Choroid plexus epithelial cell (primary cell): ENCODE measurements at regions not wholly inside any gene's neighbourhood (a gene's known extent, or its start where the extent isn't known, plus 50 kb on each side); places are given as distances from the start of the nearest gene placed in this dataset.
"Not testable (repeated sequence)": the region's sequence is repeated elsewhere in the genome, so short reads cannot be mapped to it uniquely, and the experiment has no call there.

Experiments used
- DNase-seq: peaks from one replicate; pipeline ENCODE4 v3.0.0-alpha.2; 2010; ENCODE audit warnings: low read depth
- H3K4me3 ChIP-seq: 2 replicates; pipeline ENCODE4 v1.5.1; 2011; ENCODE audit warnings: low read depth, mild to moderate bottlenecking, control low read depth, low read length, moderate library complexity
- TF ChIP-seq, protein P1 (sequence below): conservative IDR thresholded peaks from 2 replicates; pipeline ENCODE4 v1.5.1; 2011; ENCODE audit warnings: low read depth, mild to moderate bottlenecking, control low read depth, inconsistent platforms, low read length, moderate library complexity

DNA sequence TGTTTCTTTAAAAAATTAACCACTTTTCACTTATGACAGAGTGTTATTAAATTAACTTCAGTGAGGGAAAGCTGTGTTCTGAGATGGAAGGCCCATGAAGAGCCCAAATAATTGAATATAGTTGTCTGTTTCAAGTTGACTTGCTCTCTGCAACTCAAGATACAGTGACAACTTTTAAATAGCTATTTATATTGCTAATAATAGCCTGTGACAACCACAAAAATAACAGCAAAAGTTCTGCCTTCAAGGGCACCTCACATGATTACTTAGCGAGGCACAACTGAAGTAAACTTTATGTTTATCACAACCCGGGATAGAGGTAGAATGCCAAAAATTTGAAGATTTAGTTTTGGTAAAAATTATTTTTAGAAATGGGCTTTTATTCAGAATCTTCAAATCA lies 167.3 kb upstream of the SCN7A start:
- TF ChIP-seq, protein P1, sequence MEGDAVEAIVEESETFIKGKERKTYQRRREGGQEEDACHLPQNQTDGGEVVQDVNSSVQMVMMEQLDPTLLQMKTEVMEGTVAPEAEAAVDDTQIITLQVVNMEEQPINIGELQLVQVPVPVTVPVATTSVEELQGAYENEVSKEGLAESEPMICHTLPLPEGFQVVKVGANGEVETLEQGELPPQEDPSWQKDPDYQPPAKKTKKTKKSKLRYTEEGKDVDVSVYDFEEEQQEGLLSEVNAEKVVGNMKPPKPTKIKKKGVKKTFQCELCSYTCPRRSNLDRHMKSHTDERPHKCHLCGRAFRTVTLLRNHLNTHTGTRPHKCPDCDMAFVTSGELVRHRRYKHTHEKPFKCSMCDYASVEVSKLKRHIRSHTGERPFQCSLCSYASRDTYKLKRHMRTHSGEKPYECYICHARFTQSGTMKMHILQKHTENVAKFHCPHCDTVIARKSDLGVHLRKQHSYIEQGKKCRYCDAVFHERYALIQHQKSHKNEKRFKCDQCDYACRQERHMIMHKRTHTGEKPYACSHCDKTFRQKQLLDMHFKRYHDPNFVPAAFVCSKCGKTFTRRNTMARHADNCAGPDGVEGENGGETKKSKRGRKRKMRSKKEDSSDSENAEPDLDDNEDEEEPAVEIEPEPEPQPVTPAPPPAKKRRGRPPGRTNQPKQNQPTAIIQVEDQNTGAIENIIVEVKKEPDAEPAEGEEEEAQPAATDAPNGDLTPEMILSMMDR, result no peak
- no peak for DNase-seq
- H3K4me3 ChIP-seq, result no peak overlapping the region

DNA sequence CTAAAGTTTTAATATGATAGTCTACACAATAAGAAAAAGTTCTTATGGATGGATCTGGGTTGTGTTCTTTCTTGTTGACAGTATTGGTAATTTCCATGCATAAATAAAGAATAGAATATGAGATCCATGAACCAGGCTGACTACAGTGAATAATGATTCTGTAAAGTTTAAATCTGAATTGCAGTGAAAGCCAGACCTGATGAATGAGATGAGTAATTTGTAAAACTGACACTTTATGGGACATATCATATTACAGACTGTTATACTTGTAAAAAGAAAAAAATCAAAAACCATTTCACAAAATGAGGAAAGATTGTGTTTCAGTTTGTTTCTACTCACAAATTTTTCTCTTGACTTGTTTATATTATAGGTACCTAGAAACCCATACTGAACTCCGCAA lies 164.9 kb upstream of the SCN7A start:
- TF ChIP-seq, protein P1, result no peak
- H3K4me3 ChIP-seq, result no peak overlapping the region
- no peak for DNase-seq

DNA sequence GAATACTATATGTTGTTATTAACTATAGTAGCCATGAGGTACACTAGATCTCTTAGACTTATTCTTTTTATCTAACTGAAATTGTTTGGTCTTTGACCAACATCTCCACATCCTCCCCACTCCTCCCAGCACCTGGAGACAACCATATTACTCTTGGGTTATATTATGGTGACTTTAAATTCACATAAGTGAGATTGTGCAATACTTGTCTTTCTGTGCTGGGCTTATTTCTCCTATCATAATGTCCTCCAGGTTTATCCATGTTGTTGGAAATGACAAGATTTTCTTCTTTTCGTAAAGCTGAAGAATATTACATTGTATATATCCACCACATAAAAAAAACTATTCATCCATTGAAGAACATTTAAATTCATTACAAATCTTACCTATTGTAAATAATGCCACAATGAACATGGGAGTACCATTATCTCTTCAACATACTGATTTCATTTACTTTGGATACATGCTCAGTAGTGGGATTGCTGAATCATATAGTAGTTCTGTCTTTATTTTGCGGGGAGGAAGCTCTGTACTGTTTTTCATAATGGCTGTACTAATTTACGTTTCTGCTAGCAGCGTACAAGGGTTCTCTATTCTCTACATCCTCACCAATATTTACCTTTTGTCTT lies 159.2 kb upstream of the SCN7A start:
- H3K4me3 ChIP-seq, result no peak overlapping the region
- peak; percentile 64 for DNase-seq
- TF ChIP-seq, protein P1, result no peak

DNA sequence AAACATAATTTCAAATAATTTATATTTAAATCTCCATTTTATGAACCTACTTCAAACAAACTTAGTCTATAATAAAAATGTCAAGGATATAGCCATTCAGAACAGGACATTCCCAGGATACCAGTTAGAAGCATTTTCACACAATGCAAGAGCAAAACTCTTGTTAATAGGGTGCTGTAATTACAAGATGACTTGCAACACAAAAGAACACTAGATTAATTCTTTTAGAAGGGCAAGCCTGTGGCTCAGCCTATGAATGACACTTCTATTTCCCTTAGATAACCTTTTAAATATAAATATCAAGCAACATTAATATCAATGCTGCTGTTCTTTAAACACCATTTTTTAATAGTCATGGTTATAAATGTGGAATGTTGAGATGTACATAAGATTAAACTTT lies 157.9 kb upstream of the SCN7A start:
- no peak overlapping the region for H3K4me3 ChIP-seq
- no peak for DNase-seq
- TF ChIP-seq, protein P1, result no peak

DNA sequence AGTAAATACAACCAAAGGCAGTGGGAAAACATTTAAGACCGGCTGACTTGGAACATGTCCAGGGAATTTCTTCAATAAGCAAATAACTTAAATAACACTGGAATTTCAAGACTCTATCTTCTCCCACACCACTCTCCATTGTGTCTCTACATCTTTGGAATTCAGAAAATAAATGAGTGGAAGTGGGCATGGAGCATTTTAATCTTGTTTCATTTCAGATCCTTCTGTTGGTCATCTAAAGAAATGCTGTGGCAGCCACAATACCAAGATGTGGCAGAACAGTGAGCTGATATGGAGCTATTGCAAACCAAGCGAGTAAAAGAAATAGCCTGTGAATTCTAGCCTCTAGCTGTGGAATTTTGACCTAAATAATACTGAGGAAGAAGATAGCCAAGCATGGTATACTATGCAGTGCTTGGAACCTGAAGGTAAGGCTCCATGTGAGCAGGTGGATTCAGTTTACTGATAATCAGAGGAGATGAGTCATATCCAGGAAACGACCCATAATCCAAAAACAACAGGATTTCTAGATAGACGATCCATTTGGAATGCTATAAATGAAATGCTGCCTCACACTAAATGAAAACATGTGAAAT lies 157.1 kb upstream of the SCN7A start:
- H3K4me3 ChIP-seq, result no peak overlapping the region
- peak; percentile 87 for DNase-seq
- TF ChIP-seq, protein P1, result no peak

DNA sequence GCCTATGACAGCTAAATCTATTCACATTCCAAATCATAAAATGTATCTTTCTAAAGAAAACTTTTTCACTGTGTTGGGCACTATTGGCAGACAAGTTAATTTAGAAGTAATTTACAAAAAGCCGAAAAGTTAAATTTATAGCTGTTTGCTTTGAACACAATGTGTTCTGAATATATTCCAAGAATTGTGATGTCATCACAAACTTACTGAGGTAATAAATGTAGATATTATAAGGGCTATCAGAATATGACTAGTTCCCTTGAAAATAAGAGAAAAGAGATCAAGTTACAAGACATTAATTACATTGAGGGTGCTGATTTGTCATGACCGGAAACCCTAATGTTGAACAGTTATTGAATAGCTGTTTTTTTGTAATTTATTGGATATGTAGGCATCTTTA lies 153.9 kb upstream of the SCN7A start:
- no peak overlapping the region for H3K4me3 ChIP-seq
- TF ChIP-seq, protein P1, result no peak
- no peak for DNase-seq

DNA sequence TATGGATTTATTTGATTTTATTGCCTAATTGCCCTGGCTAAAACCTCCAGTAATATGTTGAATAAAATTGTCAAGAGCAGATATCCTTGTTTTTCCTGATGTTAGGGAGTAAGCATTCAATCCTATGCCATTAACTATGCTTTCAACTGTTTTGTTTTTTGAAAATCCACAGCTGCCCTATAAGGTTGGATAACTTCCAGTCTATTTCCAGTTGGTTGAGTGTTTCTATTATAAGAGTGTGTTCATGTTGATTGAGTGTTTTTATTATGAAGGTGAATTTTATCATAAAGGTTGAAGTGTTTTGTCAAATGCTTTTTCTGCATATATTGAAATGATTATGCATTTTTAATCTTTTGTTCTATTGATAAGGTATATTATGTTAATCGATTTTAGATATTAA lies 149.9 kb upstream of the SCN7A start:
- H3K4me3 ChIP-seq, result no peak overlapping the region
- TF ChIP-seq, protein P1, result no peak
- no peak for DNase-seq

DNA sequence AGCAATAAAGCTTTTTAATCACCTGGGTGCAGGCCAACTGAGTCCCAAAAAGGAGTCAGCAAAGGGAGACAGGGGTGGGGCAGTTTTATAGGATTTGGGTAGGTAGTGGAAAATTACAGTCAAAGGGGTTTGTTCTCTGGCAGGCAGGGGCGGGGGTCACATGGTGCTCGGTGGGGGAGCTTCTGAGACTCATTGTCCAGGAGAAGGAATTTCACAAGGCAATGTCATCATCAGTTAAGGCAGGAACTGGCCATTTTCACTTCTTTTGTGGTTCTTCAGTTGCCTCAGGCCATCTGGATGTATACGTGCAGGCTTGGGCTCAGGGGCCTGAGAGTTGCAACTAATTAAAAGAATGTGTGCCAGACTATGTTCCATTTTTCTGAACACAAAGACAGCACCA lies 147.5 kb upstream of the SCN7A start:
- not testable (repeated sequence) for H3K4me3 ChIP-seq, DNase-seq
